ENCODE measurements at regions not wholly inside any gene's neighbourhood (a gene's known extent, or its start where the extent isn't known, plus 50 kb on each side); places are given as distances from the start of the nearest gene placed in this dataset.

GRCh38 chr2:136613096-136613495 lies 152.2 kb upstream of the THSD7B start:
- TF ChIP-seq CTCF (IDR thresholded peaks at IDR 0.05; ENCODE audit: insufficient read depth, low read depth, low read length): no peak
- no peak for TF ChIP-seq EZH2 (IDR thresholded peaks at IDR 0.05; ENCODE audit: insufficient read depth, low read length)
